HG03342 (cell line): ENCODE measurements at regions not wholly inside any gene's neighbourhood (a gene's known extent, or its start where the extent isn't known, plus 50 kb on each side); places are given as distances from the start of the nearest gene placed in this dataset.

ENCODE experiments used
- ATAC-seq: cut with Tn5 transposase; IDR thresholded peaks from one replicate; pipeline ENCODE4 v1.9.1; 2021; ENCODE audit warnings: mild to moderate bottlenecking, moderate library complexity; ENCODE audit not compliant: unreplicated experiment

GRCh38 chr2:43057742-43058725 lies 168.4 kb downstream of the ZFP36L2 start:
- no peak for ATAC-seq

- no peak for ATAC-seq
Observed at GRCh38 chr2:43057026-43057741, 169.2 kb downstream of the ZFP36L2 start.

- ATAC-seq: no peak
Observed at GRCh38 chr2:43055985-43056384, 170.4 kb downstream of the ZFP36L2 start.

DNA sequence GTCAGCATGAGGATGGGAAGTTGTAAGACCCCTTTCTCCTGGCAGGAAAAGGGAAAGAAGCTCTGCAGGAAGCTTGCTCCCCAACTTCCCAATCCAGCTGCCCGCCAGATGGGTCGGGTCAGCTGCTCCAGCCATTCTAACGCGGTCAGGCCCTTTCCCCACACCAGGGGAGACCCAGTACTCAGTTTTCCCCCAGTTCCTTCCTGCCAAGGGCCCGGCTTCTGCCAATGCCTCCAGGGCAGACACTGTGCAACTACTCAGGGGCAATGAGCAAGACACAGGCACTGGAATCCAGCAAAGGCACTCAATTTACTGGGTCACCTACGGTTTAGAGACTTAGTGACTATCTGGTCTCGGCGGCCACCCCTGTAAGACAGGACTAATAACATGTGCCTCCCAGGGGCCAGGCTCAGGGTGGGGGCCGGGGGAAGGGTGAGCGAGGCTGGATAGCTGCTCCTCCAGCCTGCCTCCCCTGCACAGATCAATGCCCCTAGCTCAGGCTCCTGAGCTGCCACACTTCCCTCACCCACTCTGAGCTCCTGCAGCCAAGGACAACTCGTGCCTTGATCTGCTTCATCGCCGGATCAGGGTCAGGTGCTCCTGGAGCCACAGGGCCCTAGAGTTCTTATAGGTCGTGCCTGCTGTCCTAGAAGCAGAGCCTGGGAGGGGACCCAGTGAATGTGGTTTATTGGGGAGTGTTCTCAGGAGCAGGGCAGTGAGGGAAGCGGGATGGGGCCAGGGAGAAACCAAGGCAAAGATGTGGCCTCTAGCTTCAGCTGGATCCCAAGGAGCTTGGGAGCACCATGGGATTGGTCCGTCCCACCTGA lies 171.1 kb downstream of the ZFP36L2 start:
- ATAC-seq: no peak

DNA sequence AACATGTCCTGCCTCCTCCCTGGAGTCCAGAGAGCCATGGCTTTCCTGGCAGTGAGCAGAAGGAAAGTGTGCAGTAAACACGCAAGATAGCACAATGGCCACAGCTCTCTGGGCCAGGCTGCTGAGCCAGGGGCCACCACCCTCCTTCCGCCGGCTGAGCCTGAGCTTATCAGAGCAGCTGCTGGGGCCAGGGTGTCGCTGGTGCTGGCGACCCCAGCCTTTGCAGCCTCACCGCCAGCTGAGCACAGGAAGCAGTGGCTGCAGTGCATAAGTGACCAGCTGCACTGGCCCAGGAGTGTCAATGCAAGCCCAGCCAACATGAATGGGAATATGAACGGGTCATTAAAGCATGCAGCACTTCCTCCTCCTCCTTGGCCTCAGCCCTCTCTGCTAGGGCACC lies 172.0 kb downstream of the ZFP36L2 start:
- no peak for ATAC-seq

- ATAC-seq: no peak
Observed at GRCh38 chr2:43052944-43053306, 173.5 kb downstream of the ZFP36L2 start.

- ATAC-seq: no peak
Observed at GRCh38 chr2:43052204-43052943, 174.0 kb downstream of the ZFP36L2 start.

- ATAC-seq: no peak
Observed at GRCh38 chr2:43051338-43051737, 175.1 kb downstream of the ZFP36L2 start.

- ATAC-seq: no peak
Observed at GRCh38 chr2:43050866-43051265, 175.5 kb downstream of the ZFP36L2 start.

DNA sequence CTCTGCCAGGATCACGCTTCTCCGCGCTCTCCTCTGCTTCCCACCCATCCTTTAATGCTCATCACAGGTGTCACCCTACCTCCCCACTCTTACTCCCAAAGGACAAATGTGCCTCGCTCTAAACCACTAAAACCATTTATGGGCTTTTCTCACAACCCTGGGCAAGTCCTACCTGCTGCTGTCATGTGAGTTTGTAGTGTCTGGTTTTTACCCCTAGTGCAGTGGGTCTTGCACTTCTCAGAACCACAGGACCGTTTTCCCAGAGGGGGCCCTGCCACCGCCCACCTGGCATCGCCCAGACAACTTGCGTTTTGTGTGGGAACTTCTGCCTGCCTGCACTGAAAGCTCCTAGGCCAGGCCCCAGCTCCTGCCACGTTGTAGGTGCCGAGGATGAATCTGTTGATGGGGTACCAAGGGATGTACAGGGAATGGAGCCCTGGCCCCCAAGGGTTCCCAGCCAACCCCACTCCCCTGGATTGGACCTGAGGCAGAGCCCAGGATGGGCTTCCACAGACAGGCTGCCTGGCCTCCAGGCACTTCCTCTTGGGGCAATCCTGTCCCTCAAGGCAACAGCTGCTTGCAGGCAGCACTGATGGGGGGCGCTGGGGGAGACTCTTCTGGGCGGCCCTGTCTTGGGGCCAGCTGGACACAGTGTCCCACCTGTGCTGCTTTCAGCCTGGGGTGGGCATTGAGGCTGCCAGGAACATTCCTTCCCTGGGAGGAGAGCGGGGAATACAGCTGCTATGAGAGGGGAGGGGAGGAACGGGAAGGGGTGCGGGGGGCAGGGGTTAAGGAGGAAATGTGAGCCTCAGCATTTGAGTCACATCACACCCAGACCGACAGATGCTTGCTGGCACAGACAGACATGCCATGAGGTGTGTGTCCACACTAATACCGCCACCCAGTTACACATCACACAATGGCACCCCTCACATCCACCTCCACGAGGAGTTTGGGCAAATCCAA lies 176.3 kb downstream of the ZFP36L2 start:
- no peak for ATAC-seq

- no peak for ATAC-seq
Observed at GRCh38 chr2:43047187-43047780, 179.1 kb downstream of the ZFP36L2 start.

DNA sequence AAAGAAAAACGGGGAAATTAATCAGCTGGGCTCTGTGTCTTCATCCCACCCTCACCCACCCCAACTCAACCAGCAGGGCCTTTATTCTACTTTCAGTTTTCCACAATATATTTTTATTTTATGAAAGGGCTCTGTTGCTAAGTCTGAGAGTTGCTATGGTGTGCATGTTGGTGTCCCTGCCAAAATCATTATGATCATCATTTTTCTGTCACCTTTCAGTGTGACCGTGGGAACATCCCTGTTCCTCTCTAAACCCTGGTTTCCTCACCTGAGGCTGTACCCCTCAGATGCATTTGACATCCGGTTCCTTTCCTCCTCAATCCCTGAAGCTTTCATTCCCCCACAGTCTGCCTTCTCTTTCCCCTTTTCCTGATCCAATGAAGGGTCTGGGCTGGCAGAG lies 180.5 kb downstream of the ZFP36L2 start:
- no peak for ATAC-seq

GRCh38 chr2:43044093-43044681 lies 182.2 kb downstream of the ZFP36L2 start:
- ATAC-seq: no peak

DNA sequence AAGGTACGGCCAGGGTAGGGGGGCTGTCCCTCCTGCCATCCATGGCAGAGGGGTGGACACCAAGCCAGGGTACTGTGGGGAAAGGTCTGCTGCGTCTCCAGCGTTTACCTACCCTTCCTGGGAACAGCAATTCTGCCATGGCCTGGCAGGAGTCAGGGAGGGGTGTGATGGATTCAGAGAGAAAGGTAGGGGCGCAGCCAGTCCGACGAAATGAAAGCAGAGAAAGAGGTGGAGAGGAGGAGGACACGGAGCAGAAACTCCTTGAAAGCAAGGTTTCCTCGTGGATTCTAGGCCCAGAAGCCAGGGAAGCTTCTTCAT lies 182.9 kb downstream of the ZFP36L2 start:
- ATAC-seq: no peak

DNA sequence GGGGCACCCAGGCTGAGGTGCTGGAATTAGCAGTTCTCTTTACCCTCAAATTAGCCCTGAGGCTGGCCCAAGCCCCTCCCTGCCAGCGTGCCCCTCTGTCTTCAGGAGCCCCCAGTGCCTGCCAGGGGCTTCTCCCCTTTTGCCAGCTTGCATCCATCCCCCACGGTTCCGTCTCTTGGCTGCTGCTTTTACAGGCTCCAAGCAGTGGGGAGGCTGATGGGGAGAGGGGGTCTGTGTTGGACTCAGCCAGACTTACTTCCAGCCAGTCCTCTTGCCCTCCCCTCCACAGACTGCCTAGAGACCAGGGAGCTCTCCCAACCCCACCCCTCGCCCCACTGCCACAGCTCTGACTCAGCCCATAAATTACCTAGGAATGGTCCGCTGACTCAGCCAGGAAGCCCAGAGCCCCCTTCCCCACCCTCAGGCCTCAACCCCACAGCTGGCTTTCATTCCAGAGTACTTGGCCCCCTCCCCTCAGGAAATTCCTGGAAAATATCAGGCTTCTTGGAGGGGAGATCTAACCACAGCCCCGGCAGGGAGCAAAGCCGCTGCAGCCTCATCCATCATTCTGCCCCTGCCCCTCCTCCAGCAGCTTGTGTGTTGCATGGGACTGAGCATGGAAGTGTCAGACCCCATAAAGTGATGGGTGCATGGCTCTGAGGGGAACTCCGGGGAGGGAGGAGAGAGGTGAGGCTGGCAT lies 184.6 kb downstream of the ZFP36L2 start:
- ATAC-seq: no peak

- no peak for ATAC-seq
Observed at GRCh38 chr2:43041173-43041591, 185.2 kb downstream of the ZFP36L2 start.

DNA sequence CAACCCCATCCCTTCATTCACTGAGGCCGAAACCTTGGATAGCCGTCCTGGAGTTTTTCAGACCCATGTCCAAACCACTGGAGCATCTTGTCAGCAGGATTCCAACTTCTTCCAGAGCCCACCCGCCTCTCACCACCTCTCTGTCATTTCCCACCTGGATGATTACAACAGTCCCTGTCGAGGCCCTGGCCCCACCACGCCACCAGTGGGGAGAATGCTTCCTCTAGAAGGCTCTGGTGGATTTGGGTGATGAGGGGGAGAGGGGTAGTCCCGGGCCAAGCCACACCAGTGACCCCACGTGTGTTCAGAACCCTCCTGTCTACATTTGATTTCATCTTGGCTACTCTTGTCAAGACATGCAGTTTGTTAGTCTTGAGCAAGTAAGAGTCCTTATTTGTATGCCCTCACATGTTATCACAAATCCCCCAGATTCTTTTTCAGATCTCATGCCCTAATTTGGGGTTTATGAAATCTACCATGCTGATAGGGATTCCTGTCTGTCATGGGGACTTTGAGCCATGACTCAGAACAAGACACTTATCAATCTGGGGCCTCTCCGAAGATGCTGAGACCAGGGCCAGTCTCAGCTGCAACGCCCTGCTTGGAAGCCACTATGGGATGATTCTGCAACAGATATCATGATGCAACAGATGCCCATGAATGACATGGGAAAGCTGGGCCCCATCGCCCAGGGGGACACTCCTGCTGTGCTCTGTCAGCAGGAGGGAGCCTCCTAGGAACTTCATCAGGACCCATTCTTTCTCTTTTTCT lies 186.1 kb downstream of the ZFP36L2 start:
- ATAC-seq: no peak
